ENCODE measurements at regions not wholly inside any gene's neighbourhood (a gene's known extent, or its start where the extent isn't known, plus 50 kb on each side); places are given as distances from the start of the nearest gene placed in this dataset.

GRCh38 chr11:96885405-96885804, 495.6 kb downstream of the JRKL start:
- TF ChIP-seq CTCF (IDR thresholded peaks at IDR 0.05; ENCODE audit: low read depth, low read length), result no peak
- TF ChIP-seq POLR2A (IDR thresholded peaks at IDR 0.05; ENCODE audit: extremely low read depth, insufficient read length), result no peak
- TF ChIP-seq MAX (IDR thresholded peaks at IDR 0.05; ENCODE audit: low read depth, low read length), result no peak
- TF ChIP-seq MYC (IDR thresholded peaks at IDR 0.05; ENCODE audit: low read depth, low read length), result no peak

Data from NB4 (cell line).